T-helper 17 cell (primary cell): ENCODE measurements at regions not wholly inside any gene's neighbourhood (a gene's known extent, or its start where the extent isn't known, plus 50 kb on each side); places are given as distances from the start of the nearest gene placed in this dataset.

ENCODE experiments used
- ATAC-seq: fragments of 150-1000 bp; cut with Tn5 transposase; 2 replicates; pipeline ENCODE4 v1.10.0; 2021; ENCODE audit warnings: mild to moderate bottlenecking, moderate library complexity
- DNase-seq, 3 donors: peaks; one replicate each; pipeline versions ENCODE4 v3.0.0 to v3.0.0-alpha.2; 2020 to 2021
- H3K9me3 ChIP-seq: one replicate; pipeline ENCODE4 v1.7.0; 2013; ENCODE audit warnings: low read length, mild to moderate bottlenecking; ENCODE audit not compliant: control insufficient read depth, poor library complexity, severe bottlenecking
- H3K27ac Mint-ChIP-seq: one replicate; pipeline ENCODE4 v1.8.0; 2022; ENCODE audit warnings: mild to moderate bottlenecking, moderate library complexity, mixed read lengths
- H3K27me3 Mint-ChIP-seq: one replicate; pipeline ENCODE4 v1.8.0; 2022; ENCODE audit warnings: mixed read lengths
- H3K36me3 Mint-ChIP-seq: one replicate; pipeline ENCODE4 v1.8.0; 2022; ENCODE audit warnings: low read depth, mixed read lengths
- H3K4me1 Mint-ChIP-seq: one replicate; pipeline ENCODE4 v1.8.0; 2022; ENCODE audit warnings: mild to moderate bottlenecking, mixed read lengths
- H3K4me3 Mint-ChIP-seq: one replicate; pipeline ENCODE4 v1.8.0; 2022; ENCODE audit warnings: mild to moderate bottlenecking, moderate library complexity, mixed read lengths

DNA sequence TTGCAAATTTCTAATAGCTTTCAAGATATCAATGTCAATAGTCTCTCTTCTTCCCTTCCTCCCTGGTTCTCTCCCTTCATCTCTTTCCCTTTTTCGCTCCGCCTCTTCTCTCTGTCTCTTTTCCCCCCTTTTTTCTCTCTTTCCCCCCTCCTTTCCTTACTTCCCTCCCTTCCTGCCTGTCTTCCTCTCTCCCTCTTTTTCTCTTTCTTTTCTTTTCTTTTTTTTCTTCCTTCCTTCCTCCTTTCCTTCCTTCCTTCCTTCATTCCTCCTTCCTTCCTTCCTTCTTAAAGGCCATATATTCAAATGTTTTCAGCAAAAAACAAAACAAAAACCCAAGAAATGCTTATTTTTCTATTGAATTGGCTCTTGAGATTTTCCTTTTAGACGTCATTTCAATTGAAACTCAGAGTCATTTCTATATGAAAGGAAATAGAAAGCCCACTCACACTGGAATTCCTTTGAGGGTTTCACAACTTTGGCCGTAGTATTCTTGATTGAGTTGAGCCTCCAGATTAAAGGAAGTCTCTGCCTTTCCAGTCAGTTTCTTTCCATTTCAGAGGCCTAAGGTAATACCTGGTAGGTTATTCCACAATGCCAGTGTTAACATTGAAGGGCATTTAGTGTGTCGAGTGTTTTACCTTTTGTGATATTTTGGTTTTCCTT lies 551.5 kb downstream of the LMO4 start:
- no peaks in the 10 kb centered on the region for H3K9me3 ChIP-seq
- DNase-seq (no peak), ATAC-seq (no peak)
- Mint-ChIP-seq H3K27ac (no peak overlapping the region), H3K4me3 (no peak overlapping the region), H3K4me1 (no peaks in the 10 kb centered on the region), H3K36me3 (peaks cover 4% of the 10 kb centered on the region), H3K27me3 (peaks cover 12% of the 10 kb centered on the region)

GRCh38 chr1:87880764-87881163 lies 552.1 kb downstream of the LMO4 start:
- H3K9me3 ChIP-seq: no peaks in the 10 kb centered on the region
- H3K27me3 Mint-ChIP-seq: peaks cover 12% of the 10 kb centered on the region
- H3K27ac Mint-ChIP-seq: no peak overlapping the region
- H3K4me1 Mint-ChIP-seq: no peaks in the 10 kb centered on the region
- no peak overlapping the region for H3K4me3 Mint-ChIP-seq
- DNase-seq: no peak
- H3K36me3 Mint-ChIP-seq: peaks cover 4% of the 10 kb centered on the region
- ATAC-seq: no peak

DNA sequence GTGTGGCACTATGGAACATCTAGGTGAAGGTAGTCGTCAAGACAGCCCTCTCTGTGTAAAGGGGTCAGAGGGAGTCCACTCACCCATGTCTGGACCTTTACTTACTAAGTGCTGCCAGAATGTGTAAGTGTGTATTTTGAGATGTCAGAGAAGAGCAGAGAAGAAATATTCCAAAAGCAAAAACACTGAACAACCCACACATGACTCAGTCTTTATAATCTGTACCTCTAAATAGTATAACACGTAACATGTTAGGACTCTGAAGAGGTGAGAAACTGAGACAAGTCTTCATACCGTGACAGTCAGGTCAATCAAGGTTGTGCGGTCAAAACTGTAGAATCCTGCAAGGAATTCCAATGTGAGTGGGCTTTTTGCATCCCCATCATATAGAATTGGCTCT lies 555.2 kb downstream of the LMO4 start:
- H3K4me3 Mint-ChIP-seq: no peak overlapping the region
- no peak for ATAC-seq
- H3K27ac Mint-ChIP-seq: no peak overlapping the region
- no peaks in the 10 kb centered on the region for H3K4me1 Mint-ChIP-seq
- H3K9me3 ChIP-seq: no peaks in the 10 kb centered on the region
- no peak for DNase-seq
- peaks cover 21% of the 10 kb centered on the region for H3K27me3 Mint-ChIP-seq
- peaks cover 6% of the 10 kb centered on the region for H3K36me3 Mint-ChIP-seq

DNA sequence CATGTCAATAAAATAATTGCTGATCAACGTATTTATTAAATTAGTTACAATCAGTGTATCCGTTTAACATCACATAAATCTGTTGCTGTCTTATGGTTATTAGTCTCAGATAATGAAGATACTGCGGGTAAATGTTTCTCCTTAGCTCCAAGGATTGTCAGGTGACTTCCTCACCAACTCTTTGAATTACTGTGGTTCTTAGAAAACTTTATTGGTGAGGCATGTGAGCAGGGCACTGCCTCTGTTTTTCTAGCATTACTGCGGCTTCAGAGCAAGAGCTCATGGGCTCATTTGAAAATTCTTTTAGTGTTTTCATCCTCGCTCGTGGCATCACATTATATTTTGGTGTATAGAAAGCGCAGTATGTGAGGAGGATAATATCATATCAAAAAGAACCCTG lies 555.9 kb downstream of the LMO4 start:
- H3K4me3 Mint-ChIP-seq: no peak overlapping the region
- H3K27me3 Mint-ChIP-seq: peaks cover 21% of the 10 kb centered on the region
- H3K36me3 Mint-ChIP-seq: peaks cover 6% of the 10 kb centered on the region
- DNase-seq: no peak
- no peak for ATAC-seq
- H3K4me1 Mint-ChIP-seq: no peaks in the 10 kb centered on the region
- no peak overlapping the region for H3K27ac Mint-ChIP-seq
- no peaks in the 10 kb centered on the region for H3K9me3 ChIP-seq

- no peaks in the 10 kb centered on the region for H3K4me1 Mint-ChIP-seq
- H3K4me3 Mint-ChIP-seq: no peak overlapping the region
- no peak overlapping the region for H3K27ac Mint-ChIP-seq
Measured at GRCh38 chr1:87885278-87886025, 556.8 kb downstream of the LMO4 start.

GRCh38 chr1:87887100-87887499 lies 558.4 kb downstream of the LMO4 start:
- peaks cover 22% of the 10 kb centered on the region for H3K27me3 Mint-ChIP-seq
- H3K27ac Mint-ChIP-seq: no peak overlapping the region
- peaks cover 2% of the 10 kb centered on the region for H3K36me3 Mint-ChIP-seq
- no peaks in the 10 kb centered on the region for H3K4me1 Mint-ChIP-seq
- no peak overlapping the region for H3K4me3 Mint-ChIP-seq
- no peak for ATAC-seq
- no peaks in the 10 kb centered on the region for H3K9me3 ChIP-seq
- DNase-seq: no peak

More at GRCh38 chr1:87885278-87886025, 556.8 kb downstream of the LMO4 start:
- H3K27me3 Mint-ChIP-seq: peaks cover 21% of the 10 kb centered on the region
- no peaks in the 10 kb centered on the region for H3K9me3 ChIP-seq
- ATAC-seq (no peak), DNase-seq (no peak)
- H3K36me3 Mint-ChIP-seq: peaks cover 6% of the 10 kb centered on the region

- ATAC-seq: no peak
- H3K36me3 Mint-ChIP-seq: peaks cover 2% of the 10 kb centered on the region
Measured at GRCh38 chr1:87888446-87888845, 559.8 kb downstream of the LMO4 start.

GRCh38 chr1:87894062-87894461 lies 565.4 kb downstream of the LMO4 start:
- H3K9me3 ChIP-seq: no peaks in the 10 kb centered on the region
- ATAC-seq (no peak), DNase-seq (no peak)
- Mint-ChIP-seq H3K4me1 (no peaks in the 10 kb centered on the region), H3K4me3 (no peak overlapping the region), H3K36me3 (no peaks in the 10 kb centered on the region), H3K27ac (no peak overlapping the region), H3K27me3 (peaks cover 14% of the 10 kb centered on the region)

More at GRCh38 chr1:87888446-87888845, 559.8 kb downstream of the LMO4 start:
- H3K9me3 ChIP-seq: no peaks in the 10 kb centered on the region
- H3K4me3 Mint-ChIP-seq: no peak overlapping the region
- H3K27me3 Mint-ChIP-seq: peaks cover 23% of the 10 kb centered on the region
- H3K27ac Mint-ChIP-seq: no peak overlapping the region
- no peaks in the 10 kb centered on the region for H3K4me1 Mint-ChIP-seq
- no peak for DNase-seq

DNA sequence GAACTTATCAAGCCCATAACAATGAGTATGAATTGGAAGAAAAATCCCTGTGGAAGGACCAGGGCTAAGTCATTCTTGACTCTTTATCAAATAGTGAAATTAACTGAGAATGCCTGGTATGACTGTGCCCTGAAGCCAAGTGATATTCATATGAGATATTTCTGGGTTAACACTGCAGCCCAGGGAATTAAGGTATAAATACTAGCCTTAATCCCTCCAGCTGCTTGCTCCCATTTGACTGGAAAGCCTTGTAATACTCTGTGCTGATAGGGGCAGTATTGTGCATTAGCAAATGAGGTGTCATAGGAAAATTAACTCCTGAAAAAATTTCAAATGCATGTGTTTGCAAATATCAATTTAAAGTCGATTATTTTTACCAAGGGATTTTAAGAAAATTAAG lies 568.8 kb downstream of the LMO4 start:
- no peaks in the 10 kb centered on the region for H3K36me3 Mint-ChIP-seq
- peaks cover 11% of the 10 kb centered on the region for H3K27me3 Mint-ChIP-seq
- no peak overlapping the region for H3K27ac Mint-ChIP-seq
- no peak overlapping the region for H3K4me3 Mint-ChIP-seq
- H3K4me1 Mint-ChIP-seq: no peaks in the 10 kb centered on the region
- no peaks in the 10 kb centered on the region for H3K9me3 ChIP-seq
- DNase-seq (no peak), ATAC-seq (no peak)

GRCh38 chr1:87898431-87898830 lies 569.8 kb downstream of the LMO4 start:
- DNase-seq (no peak), ATAC-seq (no peak)
- no peaks in the 10 kb centered on the region for H3K9me3 ChIP-seq
- Mint-ChIP-seq H3K4me1 (peaks cover 2% of the 10 kb centered on the region), H3K36me3 (no peaks in the 10 kb centered on the region), H3K27ac (no peak overlapping the region), H3K4me3 (no peak overlapping the region), H3K27me3 (peaks cover 12% of the 10 kb centered on the region)

DNA sequence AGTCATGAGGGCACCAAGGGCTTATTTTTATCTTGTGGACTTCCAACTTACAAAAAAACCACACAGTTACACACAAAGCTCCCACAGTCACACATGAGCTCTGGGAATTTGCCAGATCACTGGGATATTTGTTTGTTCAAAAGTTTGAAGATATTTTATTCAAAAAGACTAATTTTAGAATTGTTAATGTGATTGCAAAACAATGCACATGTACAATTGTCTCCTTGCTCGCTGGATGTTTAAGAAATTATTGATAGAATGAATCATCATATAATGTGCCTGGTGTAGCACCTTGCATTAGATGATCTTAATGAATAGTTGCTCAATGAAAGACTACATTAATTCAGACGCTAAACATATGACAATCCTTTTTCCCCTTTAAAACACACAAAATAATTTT lies 570.3 kb downstream of the LMO4 start:
- Mint-ChIP-seq H3K27ac (no peak overlapping the region), H3K4me3 (no peak overlapping the region)
- ATAC-seq: no peak

DNA sequence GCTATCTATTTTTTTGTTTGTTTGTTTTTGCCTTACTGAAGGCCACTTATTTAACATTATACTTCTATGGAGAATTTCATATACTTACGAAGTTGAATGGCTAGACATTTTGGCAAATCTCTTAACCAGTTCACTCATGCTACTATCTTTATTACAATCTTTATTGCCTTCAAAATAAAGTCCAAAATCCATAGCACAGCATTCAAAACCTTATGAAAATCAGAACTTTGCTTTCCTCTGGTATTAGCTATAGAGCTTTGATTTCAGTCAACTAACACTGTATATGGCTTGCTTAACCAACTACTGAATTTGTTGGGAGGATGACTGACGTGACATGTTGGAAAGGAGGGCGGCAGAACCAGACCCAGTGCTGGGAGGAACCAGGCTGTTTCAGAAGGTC lies 571.1 kb downstream of the LMO4 start:
- DNase-seq: no peak
- no peaks in the 10 kb centered on the region for H3K9me3 ChIP-seq
- peaks cover 16% of the 10 kb centered on the region for H3K27me3 Mint-ChIP-seq
- peaks cover 2% of the 10 kb centered on the region for H3K4me1 Mint-ChIP-seq
- no peak overlapping the region for H3K27ac Mint-ChIP-seq
- H3K4me3 Mint-ChIP-seq: no peak overlapping the region
- H3K36me3 Mint-ChIP-seq: no peaks in the 10 kb centered on the region
- no peak for ATAC-seq

More for the DNA sequence above, 570.3 kb downstream of the LMO4 start:
- DNase-seq: no peak
- Mint-ChIP-seq H3K4me1 (peaks cover 2% of the 10 kb centered on the region), H3K27me3 (peaks cover 13% of the 10 kb centered on the region), H3K36me3 (no peaks in the 10 kb centered on the region)
- no peaks in the 10 kb centered on the region for H3K9me3 ChIP-seq

GRCh38 chr1:87902830-87903229 lies 574.1 kb downstream of the LMO4 start:
- H3K4me1 Mint-ChIP-seq: peaks cover 2% of the 10 kb centered on the region
- H3K4me3 Mint-ChIP-seq: no peak overlapping the region
- H3K27me3 Mint-ChIP-seq: peaks cover 26% of the 10 kb centered on the region
- DNase-seq (no peak), ATAC-seq (no peak)
- no peak overlapping the region for H3K27ac Mint-ChIP-seq
- H3K9me3 ChIP-seq: no peaks in the 10 kb centered on the region
- no peaks in the 10 kb centered on the region for H3K36me3 Mint-ChIP-seq

- H3K4me1 Mint-ChIP-seq: peaks cover 2% of the 10 kb centered on the region
- no peak overlapping the region for H3K4me3 Mint-ChIP-seq
- H3K36me3 Mint-ChIP-seq: no peaks in the 10 kb centered on the region
- H3K27ac Mint-ChIP-seq: no peak overlapping the region
- ATAC-seq (no peak), DNase-seq (no peak)
- peaks cover 26% of the 10 kb centered on the region for H3K27me3 Mint-ChIP-seq
- no peaks in the 10 kb centered on the region for H3K9me3 ChIP-seq
Measured at GRCh38 chr1:87903242-87903641, 574.6 kb downstream of the LMO4 start.
